ENCODE measurements at regions not wholly inside any gene's neighbourhood (a gene's known extent, or its start where the extent isn't known, plus 50 kb on each side); places are given as distances from the start of the nearest gene placed in this dataset.

- no peak for DNase-seq (ENCODE audit: low spot score)
Measured at GRCh38 chr7:124667312-124668153, 98.1 kb downstream of the GPR37 start.

GRCh38 chr7:124662937-124663336, 102.7 kb downstream of the GPR37 start:
- in situ Hi-C loops (cut with MboI; ENCODE audit: low sequenced_read_pairs, unreplicated experiment): no loop called here
- no peak for DNase-seq (ENCODE audit: low spot score)
- TF ChIP-seq CTCF (IDR thresholded peaks at IDR 0.05; ENCODE audit: borderline replicate concordance, control extremely low read depth, extremely low read depth, insufficient read depth, missing control alignments): no peak

More at GRCh38 chr7:124667312-124668153, 98.1 kb downstream of the GPR37 start:
- in situ Hi-C loops (cut with MboI; ENCODE audit: low sequenced_read_pairs, unreplicated experiment): no loop called here
- no peak for TF ChIP-seq CTCF (IDR thresholded peaks at IDR 0.05; ENCODE audit: borderline replicate concordance, control extremely low read depth, extremely low read depth, insufficient read depth, missing control alignments)

GRCh38 chr7:124662372-124662771, 103.2 kb downstream of the GPR37 start:
- no peak for DNase-seq (ENCODE audit: low spot score)
- in situ Hi-C loops (cut with MboI; ENCODE audit: low sequenced_read_pairs, unreplicated experiment): no loop called here

GRCh38 chr7:124655990-124656389, 109.6 kb downstream of the GPR37 start:
- no peak for TF ChIP-seq CTCF (IDR thresholded peaks at IDR 0.05; ENCODE audit: borderline replicate concordance, control extremely low read depth, extremely low read depth, insufficient read depth, missing control alignments)
- in situ Hi-C loops (cut with MboI; ENCODE audit: low sequenced_read_pairs, unreplicated experiment): no loop called here
- DNase-seq (ENCODE audit: low spot score): no peak

More at GRCh38 chr7:124662372-124662771, 103.2 kb downstream of the GPR37 start:
- TF ChIP-seq CTCF (IDR thresholded peaks at IDR 0.05; ENCODE audit: borderline replicate concordance, control extremely low read depth, extremely low read depth, insufficient read depth, missing control alignments): no peak

GRCh38 chr7:124652237-124652636, 113.4 kb downstream of the GPR37 start:
- TF ChIP-seq CTCF (IDR thresholded peaks at IDR 0.05; ENCODE audit: borderline replicate concordance, control extremely low read depth, extremely low read depth, insufficient read depth, missing control alignments): no peak
- in situ Hi-C loops (cut with MboI; ENCODE audit: low sequenced_read_pairs, unreplicated experiment): no loop called here
- no peak for DNase-seq (ENCODE audit: low spot score)

GRCh38 chr7:124651136-124651535, 114.5 kb downstream of the GPR37 start:
- no peak for DNase-seq (ENCODE audit: low spot score)
- in situ Hi-C loops (cut with MboI; ENCODE audit: low sequenced_read_pairs, unreplicated experiment): no loop called here
- no peak for TF ChIP-seq CTCF (IDR thresholded peaks at IDR 0.05; ENCODE audit: borderline replicate concordance, control extremely low read depth, extremely low read depth, insufficient read depth, missing control alignments)

All from GM13976 (cell line).